ENCODE measurements at regions not wholly inside any gene's neighbourhood (a gene's known extent, or its start where the extent isn't known, plus 50 kb on each side); places are given as distances from the start of the nearest gene placed in this dataset.
"Not testable (repeated sequence)": the region's sequence is repeated elsewhere in the genome, so short reads cannot be mapped to it uniquely, and the experiment has no call there.

- peak; percentile 12 for DNase-seq (ENCODE audit: low spot score)
Observed at GRCh38 chr15:60137711-60138396, 133.7 kb downstream of the FOXB1 start.

DNA sequence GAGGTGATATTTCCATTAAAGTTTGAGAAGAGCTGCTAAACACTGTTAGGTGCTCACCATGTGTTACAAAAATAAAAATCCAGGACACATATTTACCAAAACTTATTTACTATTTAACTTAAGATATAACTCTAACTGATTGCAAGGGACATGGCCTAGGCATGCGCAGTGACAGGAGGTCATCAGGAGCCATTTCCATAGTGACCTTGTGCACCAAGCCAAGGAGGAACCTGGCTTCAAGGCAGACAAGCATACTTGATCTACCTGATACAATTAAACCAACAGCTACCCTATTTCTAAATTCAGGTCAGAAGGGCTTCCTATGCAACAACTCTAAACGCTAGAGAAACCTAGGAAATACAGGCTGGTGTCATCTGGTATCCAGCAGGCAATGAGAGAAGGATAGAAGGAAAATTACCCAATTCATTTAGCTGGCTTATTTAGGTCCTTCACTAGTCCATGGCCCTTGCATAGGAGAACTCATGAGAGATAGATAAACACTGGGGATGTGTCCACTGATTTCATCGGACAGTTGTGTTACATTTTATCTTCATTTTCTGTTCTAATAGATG is 134.4 kb downstream of the FOXB1 start:
- no peak for DNase-seq (ENCODE audit: low spot score)

DNA sequence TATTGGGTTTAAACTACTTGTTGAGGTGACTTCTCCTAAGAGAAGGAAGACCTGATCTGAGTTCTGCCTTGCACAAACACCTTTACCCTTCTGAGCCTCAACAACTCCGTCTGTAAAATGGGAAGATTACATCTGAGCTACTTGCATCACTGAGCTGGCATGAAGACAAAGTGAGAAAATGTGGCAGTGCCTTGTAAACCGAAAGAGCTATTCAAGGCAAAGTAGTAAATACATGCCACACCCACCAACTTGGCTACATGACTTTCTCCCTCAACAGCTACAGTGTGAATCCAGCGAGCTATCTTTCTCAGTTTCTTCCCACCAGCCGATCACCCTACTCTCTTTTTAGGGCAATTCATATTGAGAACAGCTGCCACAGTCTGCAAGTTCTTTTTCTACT is 148.3 kb downstream of the FOXB1 start:
- no peak for DNase-seq (ENCODE audit: low spot score)

GRCh38 chr15:60154764-60155325 is 150.7 kb downstream of the FOXB1 start:
- no peak for DNase-seq (ENCODE audit: low spot score)

DNA sequence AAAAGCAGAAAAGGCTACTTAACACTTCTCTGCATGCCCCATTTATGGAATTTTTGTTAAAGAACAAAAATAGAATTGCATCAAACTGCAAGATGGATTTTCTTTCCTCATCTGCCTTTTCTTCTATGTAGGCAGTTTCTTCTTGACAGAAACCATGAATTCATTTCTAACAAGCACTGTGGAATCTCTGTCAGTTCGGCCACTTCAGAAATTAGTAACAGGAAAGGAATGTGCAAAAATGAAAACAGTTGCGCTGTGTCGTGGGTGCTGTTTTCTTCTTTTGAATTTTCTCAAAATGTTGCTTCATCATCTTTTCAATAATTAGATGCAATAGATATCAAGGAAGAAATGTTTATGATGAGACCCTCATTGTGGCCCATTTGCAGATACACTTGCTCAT is 151.6 kb downstream of the FOXB1 start:
- DNase-seq (ENCODE audit: low spot score): no peak

- DNase-seq (ENCODE audit: low spot score): peak; percentile 2
Observed at GRCh38 chr15:60160909-60161308, 156.8 kb downstream of the FOXB1 start.

- DNase-seq (ENCODE audit: low spot score): no peak
Observed at GRCh38 chr15:60161704-60162103, 157.6 kb downstream of the FOXB1 start.

- DNase-seq (ENCODE audit: low spot score): no peak
Observed at GRCh38 chr15:60162251-60162967, 158.3 kb downstream of the FOXB1 start.

DNA sequence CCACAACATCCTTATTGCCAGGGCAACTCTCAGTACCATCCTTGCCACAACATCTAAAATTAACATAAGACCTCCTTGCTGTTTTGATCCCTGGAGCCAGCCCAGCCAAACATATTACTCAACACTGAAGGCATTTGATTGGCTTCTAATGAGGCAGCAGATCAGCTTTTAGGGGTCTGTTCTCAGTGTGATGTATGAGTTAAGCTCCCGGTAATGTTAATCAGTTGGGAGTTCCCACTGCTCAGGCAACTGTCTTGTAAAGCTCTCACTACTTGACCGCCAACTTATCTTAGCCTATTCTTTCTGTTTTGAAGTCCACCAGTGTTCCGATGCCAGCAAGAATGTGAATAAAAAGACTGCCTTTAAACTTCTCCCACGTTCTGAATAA is 158.9 kb downstream of the FOXB1 start:
- no peak for DNase-seq (ENCODE audit: low spot score)

- no peak for DNase-seq (ENCODE audit: low spot score)
Observed at GRCh38 chr15:60165111-60165510, 161.0 kb downstream of the FOXB1 start.

DNA sequence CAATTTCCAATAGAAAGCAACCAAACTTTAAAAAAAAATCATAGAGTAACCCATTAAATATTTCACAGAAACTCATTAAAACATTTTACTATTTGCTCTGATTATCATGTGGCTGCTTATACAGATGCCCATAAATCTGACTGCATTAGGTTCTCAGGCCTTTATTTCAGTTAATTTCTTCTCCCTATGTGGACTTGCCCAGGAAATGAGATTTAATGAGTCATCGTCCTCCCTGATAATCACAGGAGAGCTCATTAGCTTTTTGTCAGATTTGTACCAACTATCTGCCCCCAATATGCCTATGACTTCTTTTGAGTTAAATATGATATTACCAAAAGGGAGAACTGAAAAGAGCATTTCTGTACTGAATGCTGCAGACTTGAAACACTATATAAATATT is 168.0 kb downstream of the FOXB1 start:
- no peak for DNase-seq (ENCODE audit: low spot score)

DNA sequence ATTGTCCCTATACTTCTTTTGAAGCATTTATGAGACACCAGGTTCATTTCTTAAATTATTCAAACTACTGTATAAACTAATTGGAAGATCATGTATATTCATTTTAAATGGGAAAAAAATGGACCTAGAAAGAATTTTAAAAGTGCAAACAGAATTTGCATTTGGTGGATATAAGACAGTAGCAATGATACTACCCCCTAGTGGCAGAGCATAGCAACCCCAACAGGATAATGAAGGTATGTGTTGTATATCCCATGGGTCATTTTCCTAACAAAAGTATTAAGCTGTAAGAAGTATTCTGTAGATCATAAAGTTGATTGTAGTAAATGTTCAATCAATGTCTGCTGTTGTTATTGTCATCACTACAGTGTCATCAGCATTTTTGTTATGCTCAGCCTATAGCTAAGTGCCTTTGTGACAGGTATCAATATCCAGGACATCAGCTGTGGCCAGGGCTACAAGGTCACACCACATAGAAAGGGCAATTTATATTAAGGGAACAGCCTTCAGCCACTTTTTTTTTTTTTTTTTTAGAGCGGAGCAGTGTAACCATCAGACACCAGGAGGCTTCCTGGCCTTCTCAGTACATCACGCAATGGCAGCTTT is 175.8 kb downstream of the FOXB1 start:
- DNase-seq (ENCODE audit: low spot score): peak; percentile 6

- DNase-seq (ENCODE audit: low spot score): not testable (repeated sequence)
Observed at GRCh38 chr15:60181957-60182356, 177.8 kb downstream of the FOXB1 start.

- no peak for DNase-seq (ENCODE audit: low spot score)
Observed at GRCh38 chr15:60183366-60183765, 179.3 kb downstream of the FOXB1 start.

DNA sequence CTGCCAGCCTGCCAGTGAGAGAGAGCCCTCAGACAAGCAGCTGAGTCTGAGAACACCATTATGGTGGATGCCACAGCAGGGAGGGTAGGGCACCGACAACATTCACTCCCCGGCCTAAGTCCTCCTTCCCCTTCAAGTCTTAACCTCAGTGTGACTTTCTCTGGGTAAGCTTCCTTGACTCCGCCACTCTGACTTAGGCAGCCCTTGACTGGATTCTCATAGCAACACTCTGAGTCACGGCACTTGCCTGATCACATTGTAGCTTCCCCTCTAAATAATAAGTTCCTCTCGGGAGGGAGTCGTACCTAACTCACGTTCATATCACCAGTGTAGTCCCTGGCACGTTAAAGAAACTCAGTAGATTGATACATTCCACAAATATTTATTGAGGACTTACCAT is 180.5 kb downstream of the FOXB1 start:
- no peak for DNase-seq (ENCODE audit: low spot score)

DNA sequence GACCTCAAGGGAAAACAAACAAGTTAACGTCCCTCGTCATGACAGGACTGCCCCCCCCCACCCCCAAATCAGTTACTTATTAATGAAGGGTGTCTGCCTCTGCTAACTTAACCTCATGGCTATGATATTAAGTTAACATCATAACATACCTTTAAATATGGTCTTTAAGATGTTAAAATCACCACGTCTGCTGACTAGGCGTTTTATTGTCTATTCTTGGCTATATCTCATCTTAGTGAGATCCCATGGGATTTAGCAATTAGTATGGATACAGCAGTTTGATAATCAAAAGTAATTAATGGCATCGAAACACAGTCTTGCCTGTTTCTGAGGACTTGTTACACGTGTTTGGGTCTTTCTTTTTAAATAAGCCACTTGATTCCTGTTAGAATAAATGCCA is 186.9 kb downstream of the FOXB1 start:
- DNase-seq (ENCODE audit: low spot score): no peak

DNA sequence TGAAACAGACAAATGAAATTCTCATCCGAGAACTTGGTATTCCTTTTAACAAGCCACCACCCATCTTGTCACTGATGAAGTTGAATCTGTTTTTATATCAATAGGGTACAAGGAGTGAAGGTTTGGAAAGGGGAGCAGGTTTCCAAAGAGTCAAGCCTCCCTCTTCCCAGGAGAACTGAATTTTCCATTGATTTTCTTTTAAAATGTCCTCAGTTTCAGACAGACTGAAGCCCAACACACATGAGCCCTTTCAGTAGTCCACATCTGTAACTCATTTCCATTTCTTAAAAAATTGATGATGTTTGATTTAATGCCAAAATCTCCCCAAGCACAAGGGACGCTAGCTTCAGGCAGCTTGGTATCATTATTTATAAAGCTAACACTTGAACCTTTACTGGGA is 187.7 kb downstream of the FOXB1 start:
- no peak for DNase-seq (ENCODE audit: low spot score)

GRCh38 chr15:60195611-60196010 is 191.5 kb downstream of the FOXB1 start:
- no peak for DNase-seq (ENCODE audit: low spot score)

DNA sequence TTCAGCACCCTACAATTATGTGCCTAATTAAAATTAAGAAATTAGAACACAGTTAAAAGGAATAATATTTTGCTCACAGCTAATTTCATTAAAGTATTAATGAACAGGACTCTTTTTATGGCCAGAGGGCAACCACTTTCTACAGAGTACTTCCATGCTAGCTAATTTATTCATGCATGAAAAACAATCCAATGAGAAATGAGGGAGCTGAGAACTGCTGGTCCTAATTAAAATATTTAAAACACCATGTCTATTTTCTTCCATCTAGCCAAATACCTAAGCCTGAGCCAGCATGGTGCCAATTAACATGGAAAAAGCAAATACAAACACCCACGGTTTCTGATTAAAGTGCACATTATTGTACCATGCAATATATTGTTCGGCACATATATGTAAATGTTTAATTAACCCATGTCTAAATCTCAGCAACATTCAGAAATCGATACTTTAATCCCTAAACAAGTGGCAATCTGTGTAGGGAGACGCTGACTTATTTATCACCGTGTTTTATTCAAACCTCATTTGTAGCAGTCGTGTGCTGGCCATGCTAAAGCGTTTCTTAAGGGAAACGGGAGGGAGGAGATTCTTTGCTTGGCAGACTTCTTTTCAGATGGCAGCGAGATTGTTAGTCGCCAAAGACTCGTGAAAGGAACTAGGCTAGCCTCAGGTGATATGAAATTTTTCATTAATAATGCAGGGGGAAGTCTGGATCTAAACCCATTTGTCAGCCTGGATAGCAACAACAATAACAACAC is 193.5 kb downstream of the ANXA2 start:
- DNase-seq (ENCODE audit: low spot score): no peak

- no peak for DNase-seq (ENCODE audit: low spot score)
Observed at GRCh38 chr15:60208709-60209108, 189.1 kb downstream of the ANXA2 start.

- no peak for DNase-seq (ENCODE audit: low spot score)
Observed at GRCh38 chr15:60212536-60212935, 185.2 kb downstream of the ANXA2 start.

- DNase-seq (ENCODE audit: low spot score): no peak
Observed at GRCh38 chr15:60213377-60214000, 184.3 kb downstream of the ANXA2 start.

All from COLO829 (cell line).